ENCODE measurements at regions not wholly inside any gene's neighbourhood (a gene's known extent, or its start where the extent isn't known, plus 50 kb on each side); places are given as distances from the start of the nearest gene placed in this dataset.
"Not testable (repeated sequence)": the region's sequence is repeated elsewhere in the genome, so short reads cannot be mapped to it uniquely, and the experiment has no call there.

- Mint-ChIP-seq H3K4me1 (no peaks in the 10 kb centered on the region), H3K27ac (no peak overlapping the region), H3K36me3 (ENCODE audit: low read depth) (no peaks in the 10 kb centered on the region), H3K4me3 (no peak overlapping the region), H3K9me3 (no peaks in the 10 kb centered on the region), H3K27me3 (ENCODE audit: low read depth, poor library complexity) (no peaks in the 10 kb centered on the region)
- DNase-seq: no peak
- no peak for TF ChIP-seq CTCF (IDR thresholded peaks at IDR 0.05)
These were observed 102.0 kb downstream of the HNMT start for GRCh38 chr2:138066139-138066806.

GRCh38 chr2:138066841-138067240 is 102.6 kb downstream of the HNMT start:
- TF ChIP-seq CTCF (IDR thresholded peaks at IDR 0.05): no peak
- no peaks in the 10 kb centered on the region for H3K36me3 Mint-ChIP-seq (ENCODE audit: low read depth)
- DNase-seq: no peak
- no peak overlapping the region for H3K27ac Mint-ChIP-seq
- no peaks in the 10 kb centered on the region for H3K9me3 Mint-ChIP-seq
- no peaks in the 10 kb centered on the region for H3K27me3 Mint-ChIP-seq (ENCODE audit: low read depth, poor library complexity)
- H3K4me1 Mint-ChIP-seq: no peaks in the 10 kb centered on the region
- no peak overlapping the region for H3K4me3 Mint-ChIP-seq

DNA sequence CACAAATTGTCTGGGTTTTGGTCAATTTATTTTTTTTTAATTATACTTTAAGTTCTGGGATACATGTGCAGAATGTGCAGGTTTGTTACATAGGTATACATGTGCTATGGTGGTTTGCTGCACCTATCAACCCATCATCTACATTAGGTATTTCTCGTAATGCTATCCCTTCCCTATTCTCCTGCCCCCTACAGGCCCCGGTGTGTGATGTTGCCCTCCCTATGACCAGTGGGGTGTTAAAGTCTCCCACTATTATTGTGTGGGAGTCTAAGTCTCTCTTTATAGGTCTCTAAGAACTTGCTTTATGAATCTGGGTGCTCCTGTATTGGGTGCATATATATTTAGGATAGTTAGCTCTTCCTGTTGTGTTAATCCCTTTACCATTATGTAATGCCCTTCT is 104.4 kb downstream of the HNMT start:
- not testable (repeated sequence) for H3K4me3 Mint-ChIP-seq; DNase-seq; H3K4me1 Mint-ChIP-seq; H3K9me3 Mint-ChIP-seq; H3K27me3 Mint-ChIP-seq (ENCODE audit: low read depth, poor library complexity); H3K36me3 Mint-ChIP-seq (ENCODE audit: low read depth); H3K27ac Mint-ChIP-seq

- H3K27ac Mint-ChIP-seq; H3K4me3 Mint-ChIP-seq; H3K27me3 Mint-ChIP-seq (ENCODE audit: low read depth, poor library complexity); H3K36me3 Mint-ChIP-seq (ENCODE audit: low read depth); DNase-seq; H3K4me1 Mint-ChIP-seq; H3K9me3 Mint-ChIP-seq: not testable (repeated sequence)
These were observed 106.9 kb downstream of the HNMT start for GRCh38 chr2:138071042-138071719.

DNA sequence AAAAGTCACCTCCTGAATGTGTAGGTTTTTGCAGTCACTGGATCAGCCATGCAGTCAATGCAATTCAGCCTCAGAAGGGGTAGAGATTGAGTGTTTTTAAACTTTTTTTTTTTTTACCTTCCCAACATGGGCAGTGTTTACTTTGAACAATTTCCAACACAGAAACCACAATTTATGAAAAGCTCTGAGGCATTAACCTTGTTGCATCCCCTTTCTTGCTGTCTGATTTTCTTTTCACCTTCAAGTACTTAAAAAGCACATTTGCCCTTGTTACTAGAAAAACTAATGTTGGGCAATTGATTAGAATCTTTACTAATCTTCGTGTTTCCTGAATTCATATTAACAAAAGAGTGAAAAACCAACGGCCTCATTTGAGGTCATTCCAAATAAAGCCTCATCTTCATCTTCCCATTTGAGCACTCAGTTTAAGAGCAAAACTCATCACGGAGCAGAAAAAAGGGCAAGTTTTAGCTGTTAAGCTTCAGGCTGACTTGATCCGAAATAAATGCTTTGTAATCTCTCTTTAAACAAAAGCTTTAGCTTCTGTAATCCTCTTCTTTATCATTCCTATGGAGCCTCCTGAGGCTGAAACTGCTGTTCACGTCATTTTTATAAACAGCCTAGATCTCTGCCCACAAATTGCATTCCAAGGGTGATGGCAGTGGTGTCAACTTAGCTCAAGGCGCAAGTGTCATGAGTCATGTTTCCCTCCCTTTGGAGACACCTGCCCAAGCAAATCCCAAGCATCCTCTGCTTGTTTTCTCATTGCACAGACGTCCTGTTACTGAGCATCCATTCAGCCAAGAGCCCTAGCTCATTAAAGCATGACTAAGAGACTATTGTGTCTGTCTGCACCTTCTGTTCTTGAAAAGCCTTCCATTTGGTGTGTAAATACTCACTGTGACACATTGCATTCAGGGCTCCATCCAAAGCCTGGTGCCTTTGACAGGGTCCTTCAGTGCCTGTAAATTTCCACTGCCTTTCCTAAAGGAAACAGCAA is 107.7 kb downstream of the HNMT start:
- no peak for DNase-seq
- no peaks in the 10 kb centered on the region for H3K36me3 Mint-ChIP-seq (ENCODE audit: low read depth)
- peaks cover 4% of the 10 kb centered on the region for H3K4me1 Mint-ChIP-seq
- peaks cover 4% of the 10 kb centered on the region for H3K27me3 Mint-ChIP-seq (ENCODE audit: low read depth, poor library complexity)
- no peak overlapping the region for H3K4me3 Mint-ChIP-seq
- no peaks in the 10 kb centered on the region for H3K9me3 Mint-ChIP-seq
- TF ChIP-seq CTCF (IDR thresholded peaks at IDR 0.05): no peak
- H3K27ac Mint-ChIP-seq: no peak overlapping the region

- TF ChIP-seq CTCF (IDR thresholded peaks at IDR 0.05): no peak
- Mint-ChIP-seq H3K27ac (no peak overlapping the region), H3K9me3 (no peaks in the 10 kb centered on the region), H3K27me3 (ENCODE audit: low read depth, poor library complexity) (peaks cover 4% of the 10 kb centered on the region), H3K36me3 (ENCODE audit: low read depth) (no peaks in the 10 kb centered on the region), H3K4me3 (no peak overlapping the region), H3K4me1 (no peaks in the 10 kb centered on the region)
- no peak for DNase-seq
These were observed 113.9 kb downstream of the HNMT start for GRCh38 chr2:138078153-138078552.

Measured in nephron progenitor cell (in vitro differentiated cells).